Lower lobe of right lung (tissue), 2 donors: ENCODE measurements at regions not wholly inside any gene's neighbourhood (a gene's known extent, or its start where the extent isn't known, plus 50 kb on each side); places are given as distances from the start of the nearest gene placed in this dataset.

Source experiments
- ATAC-seq, 2 donors: fragments of 200-7000 bp; cut with Tn5 transposase; one replicate each; pipeline ENCODE4 v1.9.1; 2020 to 2022; ENCODE audit warnings: mild to moderate bottlenecking in 2 of 2, moderate library complexity in 2 of 2
- DNase-seq: peaks from one replicate; pipeline ENCODE4 v3.0.0-alpha.2; 2020
- H3K27ac ChIP-seq: fragments of 200-600 bp; one replicate; pipeline ENCODE4 v1.8.0; 2022
- H3K27me3 ChIP-seq: fragments of 200-600 bp; one replicate; pipeline ENCODE4 v1.8.0; 2022; ENCODE audit warnings: low read depth
- H3K36me3 ChIP-seq: fragments of 200-600 bp; one replicate; pipeline ENCODE4 v1.8.0; 2022; ENCODE audit warnings: mild to moderate bottlenecking
- H3K4me1 ChIP-seq: fragments of 200-600 bp; one replicate; pipeline ENCODE4 v1.8.0; 2022
- H3K4me3 ChIP-seq: fragments of 200-600 bp; one replicate; pipeline ENCODE4 v1.8.0; 2022; ENCODE audit warnings: mild to moderate bottlenecking
- H3K9me3 ChIP-seq: fragments of 200-600 bp; one replicate; pipeline ENCODE4 v1.8.0; 2022
- CTCF ChIP-seq: fragments of 200-600 bp; IDR thresholded peaks from one replicate; pipeline ENCODE4 v1.8.0; 2022; ENCODE audit warnings: antibody characterized with exemption, mild to moderate bottlenecking
- intact Hi-C: fragments of 100-400 bp; cut with DNase I; formaldehyde crosslinking; loops from one replicate; pipeline ENCODE4 v1.11.0; 2022
- donor health status: DM: no; HTN: yes; CAD: no; lungs with severe emphysema.

- Histone ChIP-seq H3K27me3 (no peaks in the 10 kb centered on the region), H3K36me3 (no peaks in the 10 kb centered on the region), H3K4me1 (no peaks in the 10 kb centered on the region), H3K9me3 (no peaks in the 10 kb centered on the region), H3K27ac (no peak overlapping the region), H3K4me3 (no peak overlapping the region)
- no peak for TF ChIP-seq CTCF
- ATAC-seq (no peak), DNase-seq (no peak)
- intact Hi-C loops, result no loop called here
Observed at GRCh38 chr2:76169276-76170008, 458.7 kb upstream of the GCFC2 start.

GRCh38 chr2:76163860-76164259 lies 453.1 kb upstream of the GCFC2 start:
- intact Hi-C loops, result no loop called here
- no peak for DNase-seq
- no peaks in the 10 kb centered on the region for H3K36me3 ChIP-seq
- no peaks in the 10 kb centered on the region for H3K27me3 ChIP-seq
- no peak overlapping the region for H3K4me3 ChIP-seq
- no peaks in the 10 kb centered on the region for H3K9me3 ChIP-seq
- no peaks in the 10 kb centered on the region for H3K4me1 ChIP-seq
- no peak overlapping the region for H3K27ac ChIP-seq
- TF ChIP-seq CTCF, result no peak
- ATAC-seq, result no peak

DNA sequence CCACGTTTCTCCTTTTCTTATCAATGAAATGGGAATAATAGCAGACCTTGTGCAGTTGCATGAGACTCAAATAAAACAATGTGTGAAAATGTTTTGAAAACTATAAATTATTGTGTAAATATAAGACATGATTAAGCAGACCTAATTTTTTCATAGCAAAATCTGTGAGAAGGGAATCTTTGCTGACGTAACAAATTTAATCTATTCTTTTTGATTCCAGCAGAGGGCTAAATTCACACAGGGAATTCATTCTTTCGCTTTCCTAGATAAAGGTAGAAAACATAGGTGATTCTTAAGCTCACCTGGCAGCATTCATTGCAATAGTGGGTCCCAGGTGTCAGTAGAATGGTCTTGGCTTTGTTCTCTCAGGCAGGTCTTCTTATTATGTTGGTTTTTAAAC lies 450.0 kb upstream of the GCFC2 start:
- Histone ChIP-seq H3K27ac (no peak overlapping the region), H3K36me3 (no peaks in the 10 kb centered on the region), H3K4me1 (no peaks in the 10 kb centered on the region), H3K27me3 (no peaks in the 10 kb centered on the region), H3K9me3 (no peaks in the 10 kb centered on the region), H3K4me3 (no peak overlapping the region)
- intact Hi-C loops, result no loop called here
- ATAC-seq, result no peak
- no peak for DNase-seq
- TF ChIP-seq CTCF, result no peak

GRCh38 chr2:76159042-76159648 lies 448.4 kb upstream of the GCFC2 start:
- Histone ChIP-seq H3K27me3 (no peaks in the 10 kb centered on the region), H3K4me3 (no peak overlapping the region), H3K9me3 (no peaks in the 10 kb centered on the region), H3K36me3 (no peaks in the 10 kb centered on the region), H3K4me1 (no peaks in the 10 kb centered on the region), H3K27ac (no peak overlapping the region)
- DNase-seq (no peak), ATAC-seq (no peak)
- intact Hi-C loops, result no loop called here
- TF ChIP-seq CTCF, result no peak

DNA sequence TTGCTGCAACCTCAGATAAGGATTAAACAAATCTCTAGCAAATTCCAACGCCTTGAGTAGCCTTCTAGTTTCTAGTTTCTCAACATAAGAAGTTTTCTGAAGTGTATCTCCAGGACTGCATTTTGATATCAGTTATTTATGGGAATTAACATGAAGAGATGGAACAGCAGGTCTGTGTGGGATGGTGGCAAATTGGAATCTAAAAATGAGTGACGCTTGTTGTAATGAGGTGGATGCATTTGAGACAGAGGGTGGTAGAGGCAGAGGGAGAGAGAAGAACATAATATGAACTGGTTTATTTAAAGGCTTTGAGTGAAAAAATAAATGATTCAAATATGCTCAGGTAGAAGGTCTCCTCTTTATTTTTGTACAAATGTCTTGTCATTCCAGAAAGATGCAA lies 446.8 kb upstream of the GCFC2 start:
- intact Hi-C loops, result no loop called here
- Histone ChIP-seq H3K27ac (no peak overlapping the region), H3K4me1 (no peaks in the 10 kb centered on the region), H3K4me3 (no peak overlapping the region), H3K36me3 (no peaks in the 10 kb centered on the region), H3K27me3 (no peaks in the 10 kb centered on the region), H3K9me3 (no peaks in the 10 kb centered on the region)
- ATAC-seq (no peak), DNase-seq (no peak)
- TF ChIP-seq CTCF, result no peak
